Epidermal melanocyte (primary cell): ENCODE measurements at regions not wholly inside any gene's neighbourhood (a gene's known extent, or its start where the extent isn't known, plus 50 kb on each side); places are given as distances from the start of the nearest gene placed in this dataset.

Experiments
- DNase-seq: peaks from one replicate; pipeline ENCODE4 v3.0.0; 2011; ENCODE audit warnings: low spot score; ENCODE audit not compliant: insufficient read length

- DNase-seq: no peak
Measured at GRCh38 chr10:10786109-10787090, 231.3 kb upstream of the CELF2 start.

GRCh38 chr10:10787586-10787985 lies 230.1 kb upstream of the CELF2 start:
- no peak for DNase-seq

- no peak for DNase-seq
Measured at GRCh38 chr10:10788761-10789160, 228.9 kb upstream of the CELF2 start.

GRCh38 chr10:10791869-10792268 lies 225.8 kb upstream of the CELF2 start:
- no peak for DNase-seq

- DNase-seq: no peak
Measured at GRCh38 chr10:10792681-10793080, 225.0 kb upstream of the CELF2 start.

GRCh38 chr10:10794046-10794445 lies 223.6 kb upstream of the CELF2 start:
- DNase-seq: no peak

- DNase-seq: no peak
Measured at GRCh38 chr10:10794791-10795191, 222.9 kb upstream of the CELF2 start.

GRCh38 chr10:10796061-10796773 lies 221.5 kb upstream of the CELF2 start:
- no peak for DNase-seq

- no peak for DNase-seq
Measured at GRCh38 chr10:10796774-10797415, 220.8 kb upstream of the CELF2 start.

GRCh38 chr10:10797513-10797912 lies 220.2 kb upstream of the CELF2 start:
- no peak for DNase-seq

GRCh38 chr10:10798102-10798863 lies 219.4 kb upstream of the CELF2 start:
- DNase-seq: no peak

GRCh38 chr10:10798864-10799192 lies 218.8 kb upstream of the CELF2 start:
- no peak for DNase-seq

- DNase-seq: no peak
Measured at GRCh38 chr10:10800961-10801360, 216.7 kb upstream of the CELF2 start.

GRCh38 chr10:10803278-10803677 lies 214.4 kb upstream of the CELF2 start:
- DNase-seq: no peak

GRCh38 chr10:10804061-10804460 lies 213.6 kb upstream of the CELF2 start:
- no peak for DNase-seq

GRCh38 chr10:10804998-10805740 lies 212.5 kb upstream of the CELF2 start:
- DNase-seq: no peak

- DNase-seq: no peak
Measured at GRCh38 chr10:10807106-10807505, 210.6 kb upstream of the CELF2 start.

GRCh38 chr10:10811562-10811961 lies 206.1 kb upstream of the CELF2 start:
- DNase-seq: no peak

GRCh38 chr10:10813656-10814055 lies 204.0 kb upstream of the CELF2 start:
- no peak for DNase-seq

- no peak for DNase-seq
Measured at GRCh38 chr10:10814069-10814468, 203.6 kb upstream of the CELF2 start.

GRCh38 chr10:10816447-10816846 lies 201.2 kb upstream of the CELF2 start:
- no peak for DNase-seq
